Stimulated activated naive CD8-positive, alpha-beta T cell treated with anti-CD3 and anti-CD28 coated beads, Interleukin-15, Interleukin-2, amounts not matched to agents 100 ng/mL and 50 ng/mL, for 24 hours (primary cell): ENCODE measurements at regions not wholly inside any gene's neighbourhood (a gene's known extent, or its start where the extent isn't known, plus 50 kb on each side); places are given as distances from the start of the nearest gene placed in this dataset.

Source experiments
- H3K27ac Mint-ChIP-seq: one replicate; pipeline ENCODE4 v1.8.0; 2021; ENCODE audit warnings: mild to moderate bottlenecking, mixed read lengths
- H3K27me3 Mint-ChIP-seq: one replicate; pipeline ENCODE4 v1.8.0; 2021; ENCODE audit warnings: mixed read lengths
- H3K36me3 Mint-ChIP-seq: one replicate; pipeline ENCODE4 v1.8.0; 2021; ENCODE audit warnings: low read depth, mixed read lengths
- H3K4me1 Mint-ChIP-seq: one replicate; pipeline ENCODE4 v1.8.0; 2021; ENCODE audit warnings: low read depth, mixed read lengths
- H3K4me3 Mint-ChIP-seq: one replicate; pipeline ENCODE4 v1.8.0; 2021; ENCODE audit warnings: mild to moderate bottlenecking, mixed read lengths
- H3K9me3 Mint-ChIP-seq: one replicate; pipeline ENCODE4 v1.8.0; 2021; ENCODE audit warnings: mixed read lengths

GRCh38 chrX:725971-726370 lies 95.4 kb downstream of the SHOX start:
- H3K27ac Mint-ChIP-seq = no peak overlapping the region
- H3K4me1 Mint-ChIP-seq = no peaks in the 10 kb centered on the region
- H3K4me3 Mint-ChIP-seq = no peak overlapping the region
- peaks cover 14% of the 10 kb centered on the region for H3K9me3 Mint-ChIP-seq
- no peaks in the 10 kb centered on the region for H3K27me3 Mint-ChIP-seq
- H3K36me3 Mint-ChIP-seq = no peaks in the 10 kb centered on the region

GRCh38 chrX:724256-724655 lies 93.7 kb downstream of the SHOX start:
- Mint-ChIP-seq H3K36me3 (no peaks in the 10 kb centered on the region), H3K27me3 (no peaks in the 10 kb centered on the region), H3K27ac (no peak overlapping the region), H3K9me3 (peaks cover 14% of the 10 kb centered on the region), H3K4me3 (no peak overlapping the region), H3K4me1 (no peaks in the 10 kb centered on the region)

- Mint-ChIP-seq H3K36me3 (no peaks in the 10 kb centered on the region), H3K27ac (no peak overlapping the region), H3K4me1 (no peaks in the 10 kb centered on the region), H3K4me3 (no peak overlapping the region), H3K27me3 (no peaks in the 10 kb centered on the region), H3K9me3 (peaks cover 14% of the 10 kb centered on the region)
Measured at GRCh38 chrX:723781-724180, 93.2 kb downstream of the SHOX start.

GRCh38 chrX:721354-721753 lies 90.8 kb downstream of the SHOX start:
- H3K27me3 Mint-ChIP-seq = no peaks in the 10 kb centered on the region
- peaks cover 23% of the 10 kb centered on the region for H3K9me3 Mint-ChIP-seq

GRCh38 chrX:720825-721224 lies 90.2 kb downstream of the SHOX start:
- H3K4me1 Mint-ChIP-seq = no peaks in the 10 kb centered on the region
- H3K36me3 Mint-ChIP-seq = no peaks in the 10 kb centered on the region
- H3K27ac Mint-ChIP-seq = no peak overlapping the region
- no peaks in the 10 kb centered on the region for H3K27me3 Mint-ChIP-seq
- H3K9me3 Mint-ChIP-seq = peaks cover 26% of the 10 kb centered on the region
- no peak overlapping the region for H3K4me3 Mint-ChIP-seq

More at GRCh38 chrX:721354-721753, 90.8 kb downstream of the SHOX start:
- Mint-ChIP-seq H3K36me3 (no peaks in the 10 kb centered on the region), H3K27ac (no peak overlapping the region), H3K4me3 (no peak overlapping the region), H3K4me1 (no peaks in the 10 kb centered on the region)

GRCh38 chrX:720250-720649 lies 89.7 kb downstream of the SHOX start:
- peaks cover 26% of the 10 kb centered on the region for H3K9me3 Mint-ChIP-seq
- no peak overlapping the region for H3K27ac Mint-ChIP-seq
- H3K27me3 Mint-ChIP-seq = no peaks in the 10 kb centered on the region
- H3K36me3 Mint-ChIP-seq = no peaks in the 10 kb centered on the region
- no peak overlapping the region for H3K4me3 Mint-ChIP-seq
- H3K4me1 Mint-ChIP-seq = no peaks in the 10 kb centered on the region

GRCh38 chrX:716136-716535 lies 85.5 kb downstream of the SHOX start:
- no peaks in the 10 kb centered on the region for H3K4me1 Mint-ChIP-seq
- no peaks in the 10 kb centered on the region for H3K36me3 Mint-ChIP-seq
- no peak overlapping the region for H3K27ac Mint-ChIP-seq
- H3K9me3 Mint-ChIP-seq = peaks cover 25% of the 10 kb centered on the region
- H3K27me3 Mint-ChIP-seq = no peaks in the 10 kb centered on the region
- H3K4me3 Mint-ChIP-seq = no peak overlapping the region

- Mint-ChIP-seq H3K36me3 (no peaks in the 10 kb centered on the region), H3K4me1 (no peaks in the 10 kb centered on the region), H3K27ac (no peak overlapping the region), H3K9me3 (peaks cover 25% of the 10 kb centered on the region), H3K4me3 (no peak overlapping the region), H3K27me3 (no peaks in the 10 kb centered on the region)
Measured at GRCh38 chrX:714131-714530, 83.5 kb downstream of the SHOX start.
